ENCODE measurements at regions not wholly inside any gene's neighbourhood (a gene's known extent, or its start where the extent isn't known, plus 50 kb on each side); places are given as distances from the start of the nearest gene placed in this dataset.

DNA sequence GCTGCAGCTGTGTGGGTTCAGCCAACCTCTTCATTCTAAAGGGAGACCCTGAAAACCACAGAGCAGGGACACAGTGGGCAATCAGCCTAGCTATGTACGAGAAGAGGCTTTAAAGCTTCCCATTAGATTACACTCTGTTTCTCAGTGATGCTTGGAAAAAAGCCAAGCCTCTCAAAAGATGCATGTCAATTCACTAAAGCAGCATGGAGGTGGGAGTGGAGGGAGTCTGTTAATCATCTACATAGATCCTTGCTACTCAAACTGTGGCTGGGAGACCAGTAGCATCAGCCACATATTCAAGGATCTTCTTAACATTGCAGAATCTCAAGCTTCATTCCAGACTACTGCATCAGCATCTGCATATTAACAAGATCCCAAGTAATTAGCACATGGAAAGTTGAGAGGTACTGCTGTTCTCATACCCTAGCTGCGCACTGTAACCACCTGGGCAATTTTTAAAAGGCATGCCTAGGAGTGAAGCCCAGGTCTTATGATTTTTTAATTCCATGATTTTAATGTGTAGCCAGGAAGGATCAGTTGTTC, 305.9 kb downstream of the PMP22 start:
- DNase-seq (no peak), ATAC-seq (no peak)
- no peak overlapping the region for H3K27ac ChIP-seq
- no peak overlapping the region for H3K4me3 ChIP-seq
- no peaks in the 10 kb centered on the region for H3K4me1 ChIP-seq
- no peaks in the 10 kb centered on the region for H3K36me3 ChIP-seq
- H3K9me3 ChIP-seq, result no peaks in the 10 kb centered on the region
- H3K27me3 ChIP-seq, result no peaks in the 10 kb centered on the region
- intact Hi-C loops (cut with DNase I), result no loop called here
- TF ChIP-seq CTCF (IDR thresholded peaks at IDR 0.05), result no peak

GRCh38 chr17:14953405-14953804, 311.7 kb downstream of the PMP22 start:
- no peak for DNase-seq
- Histone ChIP-seq H3K4me3 (no peak overlapping the region), H3K36me3 (no peaks in the 10 kb centered on the region), H3K9me3 (no peaks in the 10 kb centered on the region), H3K27me3 (no peaks in the 10 kb centered on the region), H3K4me1 (no peaks in the 10 kb centered on the region), H3K27ac (no peak overlapping the region)
- no peak for ATAC-seq
- intact Hi-C loops (cut with DNase I), result no loop called here
- no peak for TF ChIP-seq CTCF (IDR thresholded peaks at IDR 0.05)

DNA sequence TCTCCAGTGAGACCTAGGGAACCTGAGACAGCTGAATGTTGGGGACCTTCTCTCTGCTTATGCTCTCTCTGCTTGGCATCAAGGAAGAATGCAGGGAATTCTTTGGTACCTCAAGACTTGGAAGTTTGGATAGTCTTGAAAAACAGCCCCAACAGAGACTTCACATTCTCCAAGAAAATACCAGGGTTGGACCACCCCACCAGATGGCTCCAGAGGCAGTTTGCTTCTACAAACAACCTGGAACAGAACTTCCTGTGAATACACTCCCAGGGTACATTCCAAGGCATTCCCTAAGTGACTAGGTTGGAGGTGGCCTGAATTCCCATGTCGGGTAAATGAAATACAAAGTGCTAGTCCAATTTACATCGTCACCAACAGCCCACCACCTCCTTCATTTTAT, 314.4 kb downstream of the PMP22 start:
- H3K9me3 ChIP-seq, result no peaks in the 10 kb centered on the region
- H3K27ac ChIP-seq, result no peak overlapping the region
- ATAC-seq (no peak), DNase-seq (no peak)
- no peak for TF ChIP-seq CTCF (IDR thresholded peaks at IDR 0.05)
- no peaks in the 10 kb centered on the region for H3K4me1 ChIP-seq
- no peak overlapping the region for H3K4me3 ChIP-seq
- H3K36me3 ChIP-seq, result no peaks in the 10 kb centered on the region
- intact Hi-C loops (cut with DNase I), result no loop called here
- H3K27me3 ChIP-seq, result no peaks in the 10 kb centered on the region

DNA sequence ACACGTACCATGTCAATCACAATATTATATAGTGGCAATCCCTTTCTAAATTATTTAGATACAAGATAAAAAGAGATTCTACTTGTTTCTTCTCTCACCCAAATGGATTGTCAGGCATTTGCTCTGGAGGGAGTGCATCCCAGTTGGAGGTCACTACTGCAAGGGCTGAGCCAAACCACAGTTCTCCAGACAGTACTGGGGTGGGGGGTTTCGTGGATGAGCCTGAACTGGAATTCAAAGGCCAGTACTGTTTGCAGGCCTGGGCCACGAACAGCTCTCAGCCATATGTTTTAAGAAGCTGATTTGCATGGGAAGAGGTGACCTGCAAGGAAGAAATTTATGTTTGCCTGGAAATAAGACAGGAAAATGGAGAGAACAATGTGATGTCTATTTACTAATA, 314.9 kb downstream of the PMP22 start:
- ATAC-seq (no peak), DNase-seq (no peak)
- Histone ChIP-seq H3K27me3 (no peaks in the 10 kb centered on the region), H3K4me1 (no peaks in the 10 kb centered on the region), H3K9me3 (no peaks in the 10 kb centered on the region), H3K4me3 (no peak overlapping the region), H3K36me3 (no peaks in the 10 kb centered on the region), H3K27ac (no peak overlapping the region)
- intact Hi-C loops (cut with DNase I), result no loop called here
- TF ChIP-seq CTCF (IDR thresholded peaks at IDR 0.05), result no peak

DNA sequence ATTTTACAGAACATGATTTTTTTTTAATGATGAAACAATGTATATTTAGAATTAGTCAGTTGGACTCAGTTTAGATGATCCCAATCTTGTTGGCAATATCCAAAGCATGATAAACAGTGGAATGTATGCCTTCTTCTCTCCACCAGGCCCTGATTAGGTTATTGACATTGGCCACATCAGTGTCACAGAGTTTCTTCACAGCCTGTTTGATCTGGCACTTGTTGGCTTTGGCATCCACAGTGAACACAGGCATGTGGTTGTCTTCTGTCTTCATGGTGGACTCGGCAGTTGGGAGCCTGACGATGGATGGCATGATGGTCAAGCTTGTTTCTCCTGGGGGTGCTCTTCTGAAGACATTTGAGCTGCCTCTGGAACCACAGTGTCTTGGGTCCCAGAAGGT, 317.5 kb downstream of the PMP22 start:
- H3K4me1 ChIP-seq, result no peaks in the 10 kb centered on the region
- no peak for TF ChIP-seq CTCF (IDR thresholded peaks at IDR 0.05)
- no peaks in the 10 kb centered on the region for H3K9me3 ChIP-seq
- no peak overlapping the region for H3K27ac ChIP-seq
- no peak for DNase-seq
- ATAC-seq, result no peak
- no peak overlapping the region for H3K4me3 ChIP-seq
- intact Hi-C loops (cut with DNase I), result no loop called here
- H3K36me3 ChIP-seq, result no peaks in the 10 kb centered on the region
- no peaks in the 10 kb centered on the region for H3K27me3 ChIP-seq

DNA sequence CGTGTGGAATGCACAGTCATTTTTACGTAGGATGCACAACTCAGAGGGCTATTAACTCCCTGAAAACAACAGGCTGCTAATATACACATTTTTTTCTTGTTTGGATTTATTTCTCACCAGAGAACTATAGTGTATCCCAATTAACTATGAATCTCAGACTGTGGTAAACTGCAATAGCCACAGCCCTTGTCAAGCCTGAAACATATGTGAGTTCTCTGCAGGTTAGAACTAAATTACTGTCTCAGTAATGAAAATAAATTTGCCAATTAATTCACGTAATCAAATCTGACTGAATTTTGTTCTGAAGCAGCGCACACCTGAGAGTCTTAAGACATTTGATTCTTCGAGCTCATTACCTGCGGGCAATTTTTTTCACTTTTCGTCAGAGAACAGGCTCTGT, 318.6 kb downstream of the PMP22 start:
- H3K27ac ChIP-seq, result no peak overlapping the region

More for the DNA sequence above, 318.6 kb downstream of the PMP22 start:
- no peak for ATAC-seq
- no peak for TF ChIP-seq CTCF (IDR thresholded peaks at IDR 0.05)
- no peaks in the 10 kb centered on the region for H3K27me3 ChIP-seq
- H3K36me3 ChIP-seq, result no peaks in the 10 kb centered on the region
- H3K9me3 ChIP-seq, result no peaks in the 10 kb centered on the region
- no peak for DNase-seq
- no peaks in the 10 kb centered on the region for H3K4me1 ChIP-seq
- no peak overlapping the region for H3K4me3 ChIP-seq
- intact Hi-C loops (cut with DNase I), result no loop called here

Measured in upper lobe of right lung (tissue), 1 donor.